NB4 (cell line): ENCODE measurements at regions not wholly inside any gene's neighbourhood (a gene's known extent, or its start where the extent isn't known, plus 50 kb on each side); places are given as distances from the start of the nearest gene placed in this dataset.
"Not testable (repeated sequence)": the region's sequence is repeated elsewhere in the genome, so short reads cannot be mapped to it uniquely, and the experiment has no call there.

ENCODE experiments used
- CTCF ChIP-seq: IDR thresholded peaks from one replicate; pipeline ENCODE4 v1.5.1; 2012; ENCODE audit warnings: low read depth, low read length
- MYC ChIP-seq: IDR thresholded peaks from 2 replicates; pipeline ENCODE4 v1.6.1; 2011; ENCODE audit warnings: low read depth, low read length
- POLR2A ChIP-seq: IDR thresholded peaks from 2 replicates; pipeline ENCODE4 v1.6.1; 2011; ENCODE audit warnings: mild to moderate bottlenecking; ENCODE audit not compliant: insufficient read length; ENCODE audit errors: extremely low read depth

GRCh38 chr17:64794548-64795274 is 124.6 kb downstream of the LRRC37A3 start:
- not testable (repeated sequence) for TF ChIP-seq CTCF, MYC, POLR2A
